Peyer's patch (tissue), 4 donors: ENCODE measurements at regions not wholly inside any gene's neighbourhood (a gene's known extent, or its start where the extent isn't known, plus 50 kb on each side); places are given as distances from the start of the nearest gene placed in this dataset.

ENCODE experiments used
- CTCF ChIP-seq, 6 experiments: fragments of 450-650 bp in 4 of 6; fragments of 200-600 bp in 2 of 6; sonication (generic) in 1 of 6; IDR thresholded peaks; one replicate each; pipeline ENCODE4 v1.5.1; 2017 to 2019; ENCODE audit warnings: antibody characterized with exemption in 6 of 6, mild to moderate bottlenecking in 3 of 6, moderate library complexity in 1 of 6
- POLR2A ChIP-seq, 2 donors: fragments of 450-650 bp; IDR thresholded peaks; one replicate each; pipeline ENCODE4 v1.5.1; 2017; ENCODE audit warnings: antibody characterized with exemption in 2 of 2, mild to moderate bottlenecking in 2 of 2, moderate library complexity in 2 of 2

- TF ChIP-seq POLR2A (IDR thresholded peaks at IDR 0.05): no peak
- no peak for TF ChIP-seq CTCF (IDR thresholded peaks at IDR 0.05)
These were observed 450.0 kb upstream of the KCNMB2 start for GRCh38 chr3:178086144-178086825.
